ENCODE measurements at regions not wholly inside any gene's neighbourhood (a gene's known extent, or its start where the extent isn't known, plus 50 kb on each side); places are given as distances from the start of the nearest gene placed in this dataset.

- no peak for DNase-seq (ENCODE audit: low read depth in 2 of 2)
- no peak for TF ChIP-seq CTCF (conservative IDR thresholded peaks at IDR 0.05 in 1 of 2, IDR thresholded peaks at IDR 0.05 in 1 of 2; ENCODE audit: low read depth in 1 of 2, low read length in 2 of 2)
- TF ChIP-seq EZH2 (IDR thresholded peaks at IDR 0.05; ENCODE audit: low read length, missing control alignments) = no peak
- Histone ChIP-seq H3K9me3 (ENCODE audit: control insufficient read depth, insufficient read depth, low read depth, low read length) (no peaks in the 10 kb centered on the region), H3K9ac (ENCODE audit: insufficient read depth, low read length) (no peak overlapping the region), H3K79me2 (ENCODE audit: control insufficient read depth, insufficient read depth, low read length) (no peaks in the 10 kb centered on the region), H2AFZ (ENCODE audit: low read length) (no peak overlapping the region), H3K4me2 (ENCODE audit: extremely low read depth, insufficient read depth, low read length) (no peak overlapping the region), H3K27ac (ENCODE audit: insufficient read depth, low read length) (no peak overlapping the region), H3K27me3 (ENCODE audit: control insufficient read depth, insufficient read depth, low read length) (no peaks in the 10 kb centered on the region), H4K20me1 (ENCODE audit: control insufficient read depth, extremely low read depth, insufficient read depth, low read length) (no peaks in the 10 kb centered on the region), H3K4me1 (ENCODE audit: control insufficient read depth, extremely low read depth, insufficient read depth, low read length) (no peaks in the 10 kb centered on the region), H3K36me3 (ENCODE audit: control insufficient read depth, insufficient read depth, low read length) (no peaks in the 10 kb centered on the region), H3K4me3 (replicated peaks in 1 of 4; ENCODE audit: control extremely low read depth in 1 of 4, insufficient read depth in 1 of 4, low read depth in 3 of 4, low read length in 4 of 4) (no peak overlapping the region)
These were observed 122.8 kb upstream of the PDE3A start for GRCh38 chr12:20245491-20245890.

- H3K27ac ChIP-seq (ENCODE audit: insufficient read depth, low read length) = no peak overlapping the region
- H4K20me1 ChIP-seq (ENCODE audit: control insufficient read depth, extremely low read depth, insufficient read depth, low read length) = no peaks in the 10 kb centered on the region
- TF ChIP-seq CTCF (conservative IDR thresholded peaks at IDR 0.05 in 1 of 2, IDR thresholded peaks at IDR 0.05 in 1 of 2; ENCODE audit: low read depth in 1 of 2, low read length in 2 of 2) = no peak
- TF ChIP-seq EZH2 (IDR thresholded peaks at IDR 0.05; ENCODE audit: low read length, missing control alignments) = no peak
- H3K36me3 ChIP-seq (ENCODE audit: control insufficient read depth, insufficient read depth, low read length) = no peaks in the 10 kb centered on the region
- H3K4me1 ChIP-seq (ENCODE audit: control insufficient read depth, extremely low read depth, insufficient read depth, low read length) = no peaks in the 10 kb centered on the region
- H3K9ac ChIP-seq (ENCODE audit: insufficient read depth, low read length) = no peak overlapping the region
- no peaks in the 10 kb centered on the region for H3K79me2 ChIP-seq (ENCODE audit: control insufficient read depth, insufficient read depth, low read length)
- H3K9me3 ChIP-seq (ENCODE audit: control insufficient read depth, insufficient read depth, low read depth, low read length) = no peaks in the 10 kb centered on the region
- no peak overlapping the region for H2AFZ ChIP-seq (ENCODE audit: low read length)
- no peak overlapping the region for H3K4me2 ChIP-seq (ENCODE audit: extremely low read depth, insufficient read depth, low read length)
- no peak for DNase-seq (ENCODE audit: low read depth in 2 of 2)
- no peak overlapping the region for H3K4me3 ChIP-seq (replicated peaks in 1 of 4; ENCODE audit: control extremely low read depth in 1 of 4, insufficient read depth in 1 of 4, low read depth in 3 of 4, low read length in 4 of 4)
- no peaks in the 10 kb centered on the region for H3K27me3 ChIP-seq (ENCODE audit: control insufficient read depth, insufficient read depth, low read length)
These were observed 119.7 kb upstream of the PDE3A start for GRCh38 chr12:20248646-20249045.

GRCh38 chr12:20250761-20251160, 117.6 kb upstream of the PDE3A start:
- Histone ChIP-seq H3K36me3 (ENCODE audit: control insufficient read depth, insufficient read depth, low read length) (no peaks in the 10 kb centered on the region), H2AFZ (ENCODE audit: low read length) (no peak overlapping the region), H3K4me1 (ENCODE audit: control insufficient read depth, extremely low read depth, insufficient read depth, low read length) (no peaks in the 10 kb centered on the region), H3K79me2 (ENCODE audit: control insufficient read depth, insufficient read depth, low read length) (no peaks in the 10 kb centered on the region), H3K9ac (ENCODE audit: insufficient read depth, low read length) (no peak overlapping the region), H3K27ac (ENCODE audit: insufficient read depth, low read length) (no peak overlapping the region), H3K4me2 (ENCODE audit: extremely low read depth, insufficient read depth, low read length) (no peak overlapping the region), H3K9me3 (ENCODE audit: control insufficient read depth, insufficient read depth, low read depth, low read length) (no peaks in the 10 kb centered on the region), H3K4me3 (replicated peaks in 1 of 4; ENCODE audit: control extremely low read depth in 1 of 4, insufficient read depth in 1 of 4, low read depth in 3 of 4, low read length in 4 of 4) (no peak overlapping the region), H4K20me1 (ENCODE audit: control insufficient read depth, extremely low read depth, insufficient read depth, low read length) (no peaks in the 10 kb centered on the region), H3K27me3 (ENCODE audit: control insufficient read depth, insufficient read depth, low read length) (no peaks in the 10 kb centered on the region)
- TF ChIP-seq EZH2 (IDR thresholded peaks at IDR 0.05; ENCODE audit: low read length, missing control alignments) = no peak
- TF ChIP-seq CTCF (conservative IDR thresholded peaks at IDR 0.05 in 1 of 2, IDR thresholded peaks at IDR 0.05 in 1 of 2; ENCODE audit: low read depth in 1 of 2, low read length in 2 of 2) = no peak
- DNase-seq (ENCODE audit: low read depth in 2 of 2) = no peak

All from fibroblast of lung (primary cell).